Caki2 (cell line): ENCODE measurements at regions not wholly inside any gene's neighbourhood (a gene's known extent, or its start where the extent isn't known, plus 50 kb on each side); places are given as distances from the start of the nearest gene placed in this dataset.

Source experiments
- DNase-seq: peaks from one replicate; pipeline ENCODE4 v3.0.0-alpha.2; 2015; ENCODE audit warnings: low read depth
- in situ Hi-C: cut with HindIII; loops from 2 replicates; pipeline ENCODE4 v1.10.0; 2016; ENCODE audit warnings: low sequenced_read_pairs, low pct_unique_long_range_greater_than_20kb, mixed read lengths

GRCh38 chr13:40376296-40376849, 290.1 kb downstream of the FOXO1 start:
- in situ Hi-C loops: no loop called here
- no peak for DNase-seq

GRCh38 chr13:40376867-40377535, 289.4 kb downstream of the FOXO1 start:
- no peak for DNase-seq
- in situ Hi-C loops: no loop called here

- DNase-seq: no peak
- in situ Hi-C loops: no loop called here
These were observed 288.7 kb downstream of the FOXO1 start for GRCh38 chr13:40377783-40378182.

GRCh38 chr13:40379196-40379595, 287.2 kb downstream of the FOXO1 start:
- no peak for DNase-seq

GRCh38 chr13:40379794-40380578, 286.5 kb downstream of the FOXO1 start:
- in situ Hi-C loops: no loop called here
- no peak for DNase-seq

More at GRCh38 chr13:40379196-40379595, 287.2 kb downstream of the FOXO1 start:
- in situ Hi-C loops: no loop called here

GRCh38 chr13:40381935-40382764, 284.3 kb downstream of the FOXO1 start:
- no peak for DNase-seq
- in situ Hi-C loops: no loop called here

- in situ Hi-C loops: no loop called here
- DNase-seq: no peak
These were observed 283.3 kb downstream of the FOXO1 start for GRCh38 chr13:40383132-40383531.

GRCh38 chr13:40383885-40384284, 282.6 kb downstream of the FOXO1 start:
- DNase-seq: no peak
- in situ Hi-C loops: no loop called here

GRCh38 chr13:40384976-40385857, 281.2 kb downstream of the FOXO1 start:
- DNase-seq: no peak
- in situ Hi-C loops: no loop called here

- no peak for DNase-seq
- in situ Hi-C loops: no loop called here
These were observed 280.6 kb downstream of the FOXO1 start for GRCh38 chr13:40385858-40386180.

- in situ Hi-C loops: no loop called here
- no peak for DNase-seq
These were observed 279.9 kb downstream of the FOXO1 start for GRCh38 chr13:40386586-40386985.

GRCh38 chr13:40387775-40388174, 278.7 kb downstream of the FOXO1 start:
- in situ Hi-C loops: no loop called here
- DNase-seq: no peak

GRCh38 chr13:40388617-40389016, 277.8 kb downstream of the FOXO1 start:
- DNase-seq: no peak
- in situ Hi-C loops: no loop called here

- in situ Hi-C loops: no loop called here
- no peak for DNase-seq
These were observed 277.3 kb downstream of the FOXO1 start for GRCh38 chr13:40389081-40389641.

- in situ Hi-C loops: no loop called here
These were observed 276.0 kb downstream of the FOXO1 start for GRCh38 chr13:40390401-40390916.

GRCh38 chr13:40391788-40392187, 274.7 kb downstream of the FOXO1 start:
- no peak for DNase-seq
- in situ Hi-C loops: no loop called here

More at GRCh38 chr13:40390401-40390916, 276.0 kb downstream of the FOXO1 start:
- DNase-seq: no peak

- no peak for DNase-seq
- in situ Hi-C loops: no loop called here
These were observed 272.0 kb downstream of the FOXO1 start for GRCh38 chr13:40394304-40394985.
